H9 (cell line): ENCODE measurements at regions not wholly inside any gene's neighbourhood (a gene's known extent, or its start where the extent isn't known, plus 50 kb on each side); places are given as distances from the start of the nearest gene placed in this dataset.

ENCODE experiments used
- DNase-seq: peaks from one replicate; pipeline ENCODE4 v3.0.0-alpha.2; 2017
- H2AFZ ChIP-seq: one replicate; pipeline ENCODE4 v1.6.1; 2013; ENCODE audit warnings: mild to moderate bottlenecking, low read length, control low read depth, moderate library complexity
- H2AK5ac ChIP-seq: 2 replicates; pipeline ENCODE4 v1.6.1; 2013; ENCODE audit warnings: low read length, control low read depth, mixed read lengths; ENCODE audit not compliant: insufficient read length
- H2BK120ac ChIP-seq: one replicate; pipeline ENCODE4 v1.6.1; 2013; ENCODE audit warnings: low read depth, mild to moderate bottlenecking, low read length, control low read depth, inconsistent platforms; ENCODE audit not compliant: poor library complexity, severe bottlenecking
- H2BK12ac ChIP-seq: 2 replicates; pipeline ENCODE4 v1.6.1; 2013; ENCODE audit warnings: low read length, control low read depth, mixed read lengths, low read depth; ENCODE audit not compliant: insufficient read length
- H2BK15ac ChIP-seq: 2 replicates; pipeline ENCODE4 v1.6.1; 2013; ENCODE audit warnings: low read depth, low read length, control low read depth
- H2BK20ac ChIP-seq: one replicate; pipeline ENCODE4 v1.6.1; 2013; ENCODE audit warnings: low read depth, mild to moderate bottlenecking, low read length, control low read depth, inconsistent platforms; ENCODE audit not compliant: poor library complexity, severe bottlenecking
- H2BK5ac ChIP-seq: 2 replicates; pipeline ENCODE4 v1.6.1; 2013; ENCODE audit warnings: low read length, control low read depth, mixed read lengths; ENCODE audit not compliant: insufficient read length
- H3K14ac ChIP-seq: 2 replicates; pipeline ENCODE4 v1.6.1; 2013; ENCODE audit warnings: low read length, control low read depth; ENCODE audit not compliant: insufficient read depth
- H3K18ac ChIP-seq: 2 replicates; pipeline ENCODE4 v1.6.1; 2013; ENCODE audit warnings: low read depth, mild to moderate bottlenecking, mixed read lengths, low read length, control low read depth; ENCODE audit not compliant: insufficient read length
- H3K23ac ChIP-seq: 2 replicates; pipeline ENCODE4 v1.6.1; 2013; ENCODE audit warnings: low read length, control low read depth, mixed read lengths, low read depth; ENCODE audit not compliant: insufficient read length
- H3K23me2 ChIP-seq: 2 replicates; pipeline ENCODE4 v1.6.1; 2013; ENCODE audit warnings: low read depth, mild to moderate bottlenecking, mixed read lengths, low read length, control low read depth; ENCODE audit not compliant: insufficient read length, poor library complexity, severe bottlenecking
- H3K27ac ChIP-seq: 2 replicates; pipeline ENCODE4 v1.5.1; 2013; ENCODE audit warnings: low read length, control low read depth, mixed read lengths, low read depth; ENCODE audit not compliant: insufficient read length
- H3K27me3 ChIP-seq: 2 replicates; pipeline ENCODE4 v1.6.1; 2013; ENCODE audit warnings: low read length, control low read depth, inconsistent platforms; ENCODE audit not compliant: insufficient read depth
- H3K4ac ChIP-seq: 2 replicates; pipeline ENCODE4 v1.6.1; 2013; ENCODE audit warnings: low read depth, mild to moderate bottlenecking, control low read depth, inconsistent platforms, low read length, moderate library complexity
- H3K4me1 ChIP-seq: 2 replicates; pipeline ENCODE4 v1.6.1; 2013; ENCODE audit warnings: low read length, control low read depth, inconsistent platforms; ENCODE audit not compliant: insufficient read depth
- H3K4me2 ChIP-seq: 2 replicates; pipeline ENCODE4 v1.6.1; 2013; ENCODE audit warnings: low read length, control low read depth, mixed read lengths; ENCODE audit not compliant: insufficient read length, insufficient read depth
- H3K56ac ChIP-seq: 2 replicates; pipeline ENCODE4 v1.6.1; 2013; ENCODE audit warnings: low read depth, mild to moderate bottlenecking, mixed read lengths, low read length, control low read depth; ENCODE audit not compliant: insufficient read length
- H3K79me1 ChIP-seq: 2 replicates; pipeline ENCODE4 v1.6.1; 2013; ENCODE audit warnings: low read depth, mild to moderate bottlenecking, moderate library complexity, low read length, control low read depth, inconsistent platforms; ENCODE audit not compliant: insufficient read depth, poor library complexity, severe bottlenecking
- H3K79me2 ChIP-seq: 2 replicates; pipeline ENCODE4 v1.6.1; 2013; ENCODE audit warnings: low read length, control low read depth, inconsistent platforms; ENCODE audit not compliant: insufficient read depth
- H3K9ac ChIP-seq: 2 replicates; pipeline ENCODE4 v1.6.1; 2013; ENCODE audit warnings: low read length, control low read depth, mixed read lengths; ENCODE audit not compliant: insufficient read length; ENCODE audit errors: extremely low read depth
- H3K9me3 ChIP-seq: one replicate; pipeline ENCODE4 v1.6.1; 2013; ENCODE audit warnings: low read depth, low read length, inconsistent platforms; ENCODE audit not compliant: control insufficient read depth
- H3T11ph ChIP-seq: one replicate; pipeline ENCODE4 v1.6.1; 2013; ENCODE audit warnings: mild to moderate bottlenecking, low read length, control low read depth, inconsistent platforms
- H4K20me1 ChIP-seq: one replicate; pipeline ENCODE4 v1.6.1; 2013; ENCODE audit not compliant: control insufficient read depth, insufficient read length, insufficient read depth
- H4K5ac ChIP-seq: 2 replicates; pipeline ENCODE4 v1.6.1; 2013; ENCODE audit warnings: low read depth, mild to moderate bottlenecking, mixed read lengths, low read length, control low read depth; ENCODE audit not compliant: insufficient read length
- H4K8ac ChIP-seq: replicated peaks from 2 replicates; pipeline ENCODE4 v1.6.1; 2013; ENCODE audit warnings: low read length, control low read depth, mixed read lengths, low read depth; ENCODE audit not compliant: insufficient read length
- H4K91ac ChIP-seq: 2 replicates; pipeline ENCODE4 v1.6.1; 2013; ENCODE audit warnings: low read depth, mild to moderate bottlenecking, moderate library complexity, mixed read lengths, low read length, control low read depth; ENCODE audit not compliant: insufficient read length
- H3K27ac Mint-ChIP-seq, 3 experiments: 2 replicates in 2 of 3; 3 replicates in 1 of 3; pipeline ENCODE4 v1.8.0; 2020 to 2021; ENCODE audit warnings: mixed read lengths in 3 of 3, mild to moderate bottlenecking in 1 of 3, moderate library complexity in 1 of 3
- H3K27me3 Mint-ChIP-seq: 2 replicates; pipeline ENCODE4 v1.8.0; 2021; ENCODE audit warnings: low read depth, mild to moderate bottlenecking, moderate library complexity, mixed read lengths
- H3K36me3 Mint-ChIP-seq, 3 experiments: 2 replicates in 2 of 3; 3 replicates in 1 of 3; pipeline ENCODE4 v1.8.0; 2020 to 2021; ENCODE audit warnings: low read depth in 3 of 3, mixed read lengths in 3 of 3; ENCODE audit not compliant: insufficient read depth in 1 of 3
- H3K4me1 Mint-ChIP-seq, 2 experiments: 2 replicates each; pipeline ENCODE4 v1.8.0; 2020; ENCODE audit warnings: mixed read lengths in 2 of 2
- H3K4me3 Mint-ChIP-seq, 2 experiments: 2 replicates in 1 of 2; 3 replicates in 1 of 2; pipeline ENCODE4 v1.8.0; 2020 to 2021; ENCODE audit warnings: mild to moderate bottlenecking in 2 of 2, mixed read lengths in 2 of 2, moderate library complexity in 1 of 2
- H3K9me3 Mint-ChIP-seq, 2 experiments: 2 replicates in 1 of 2; 3 replicates in 1 of 2; pipeline ENCODE4 v1.8.0; 2020; ENCODE audit warnings: mild to moderate bottlenecking in 2 of 2, mixed read lengths in 2 of 2, moderate library complexity in 1 of 2
- WGBS: extraction: QIAGEN DNeasy Blood & Tissue Kit; methylation state at CpG from one replicate; pipeline ENCODE4 v1.1.7; 2013; ENCODE audit warnings: missing lambda C conversion rate, low lambda C conversion rate, mixed read lengths; ENCODE audit not compliant: insufficient read length; ENCODE audit errors: extremely low coverage; 5-methylcytosine and 5-hydroxymethylcytosine counted together
- TF ChIP-seq, protein P1 (sequence below): fragments of 200-600 bp; sonication (generic); conservative IDR thresholded peaks from 3 replicates; pipeline ENCODE4 v1.8.0; 2021; ENCODE audit warnings: antibody characterized with exemption, mild to moderate bottlenecking

- Mint-ChIP-seq H3K9me3 (no peaks in the 10 kb centered on the region), H3K4me1 (peaks cover 9 to 11% of the 10 kb centered on the region in 2 experiments; a peak in 3 of 4 replicates), H3K27ac (peak overlapping the region in 1 of 3 experiments; percentile 54; a peak in 1 of 7 replicates), H3K4me3 (no peak overlapping the region), H3K27me3 (no peaks in the 10 kb centered on the region), H3K36me3 (no peaks in the 10 kb centered on the region)
- Histone ChIP-seq H3K9ac (no peak overlapping the region), H3K14ac (no peak overlapping the region), H2AFZ (no peak overlapping the region), H4K91ac (no peak overlapping the region), H3K9me3 (no peaks in the 10 kb centered on the region), H2BK120ac (no peak overlapping the region), H3K4ac (no peak overlapping the region), H3K79me2 (no peaks in the 10 kb centered on the region), H2BK20ac (no peak overlapping the region), H3K4me2 (no peak overlapping the region), H3K4me1 (peaks cover 2% of the 10 kb centered on the region; the same call in 1 of the 2 replicates), H2BK5ac (no peak overlapping the region), H2AK5ac (no peak overlapping the region), H3K56ac (no peak overlapping the region), H4K8ac (no peak overlapping the region), H3K18ac (no peak overlapping the region), H2BK15ac (no peak overlapping the region), H3K27ac (no peak overlapping the region), H3K23ac (no peak overlapping the region), H2BK12ac (no peak overlapping the region), H4K20me1 (no peaks in the 10 kb centered on the region), H3K27me3 (no peaks in the 10 kb centered on the region), H3K23me2 (no peaks in the 10 kb centered on the region), H3T11ph (no peak overlapping the region), H4K5ac (no peak overlapping the region), H3K79me1 (no peaks in the 10 kb centered on the region)
- no CpG with 5 or more reads among the region's 2 CpGs for WGBS
- no peak for DNase-seq
- TF ChIP-seq, protein P1, sequence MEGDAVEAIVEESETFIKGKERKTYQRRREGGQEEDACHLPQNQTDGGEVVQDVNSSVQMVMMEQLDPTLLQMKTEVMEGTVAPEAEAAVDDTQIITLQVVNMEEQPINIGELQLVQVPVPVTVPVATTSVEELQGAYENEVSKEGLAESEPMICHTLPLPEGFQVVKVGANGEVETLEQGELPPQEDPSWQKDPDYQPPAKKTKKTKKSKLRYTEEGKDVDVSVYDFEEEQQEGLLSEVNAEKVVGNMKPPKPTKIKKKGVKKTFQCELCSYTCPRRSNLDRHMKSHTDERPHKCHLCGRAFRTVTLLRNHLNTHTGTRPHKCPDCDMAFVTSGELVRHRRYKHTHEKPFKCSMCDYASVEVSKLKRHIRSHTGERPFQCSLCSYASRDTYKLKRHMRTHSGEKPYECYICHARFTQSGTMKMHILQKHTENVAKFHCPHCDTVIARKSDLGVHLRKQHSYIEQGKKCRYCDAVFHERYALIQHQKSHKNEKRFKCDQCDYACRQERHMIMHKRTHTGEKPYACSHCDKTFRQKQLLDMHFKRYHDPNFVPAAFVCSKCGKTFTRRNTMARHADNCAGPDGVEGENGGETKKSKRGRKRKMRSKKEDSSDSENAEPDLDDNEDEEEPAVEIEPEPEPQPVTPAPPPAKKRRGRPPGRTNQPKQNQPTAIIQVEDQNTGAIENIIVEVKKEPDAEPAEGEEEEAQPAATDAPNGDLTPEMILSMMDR = no peak
These were observed 82.5 kb upstream of the MYCBP2 start for GRCh38 chr13:77409412-77409811.
